ENCODE measurements at regions not wholly inside any gene's neighbourhood (a gene's known extent, or its start where the extent isn't known, plus 50 kb on each side); places are given as distances from the start of the nearest gene placed in this dataset.

GRCh38 chr2:195413944-195414343 lies 243.1 kb upstream of the SLC39A10 start:
- Histone ChIP-seq H3K36me3 (no peaks in the 10 kb centered on the region), H3K27me3 (no peaks in the 10 kb centered on the region), H3K9me3 (no peaks in the 10 kb centered on the region), H3K4me1 (no peaks in the 10 kb centered on the region), H3K4me3 (no peak overlapping the region), H3K27ac (no peak overlapping the region)
- no peak for DNase-seq
- TF ChIP-seq CTCF (IDR thresholded peaks at IDR 0.05): no peak
- intact Hi-C loops (cut with DNase I; ENCODE audit: low total_unique reads): no loop called here

GRCh38 chr2:195413422-195413821 lies 243.6 kb upstream of the SLC39A10 start:
- intact Hi-C loops (cut with DNase I; ENCODE audit: low total_unique reads): no loop called here
- Histone ChIP-seq H3K27ac (no peak overlapping the region), H3K9me3 (no peaks in the 10 kb centered on the region), H3K27me3 (no peaks in the 10 kb centered on the region), H3K4me1 (no peaks in the 10 kb centered on the region), H3K36me3 (no peaks in the 10 kb centered on the region), H3K4me3 (no peak overlapping the region)
- TF ChIP-seq CTCF (IDR thresholded peaks at IDR 0.05): no peak
- DNase-seq: no peak

- Histone ChIP-seq H3K36me3 (no peaks in the 10 kb centered on the region), H3K27ac (no peak overlapping the region)
Measured at GRCh38 chr2:195411219-195411687, 245.8 kb upstream of the SLC39A10 start.

GRCh38 chr2:195410074-195410671 lies 246.9 kb upstream of the SLC39A10 start:
- Histone ChIP-seq H3K4me3 (no peak overlapping the region), H3K27me3 (no peaks in the 10 kb centered on the region), H3K27ac (no peak overlapping the region), H3K4me1 (no peaks in the 10 kb centered on the region), H3K9me3 (no peaks in the 10 kb centered on the region), H3K36me3 (no peaks in the 10 kb centered on the region)
- DNase-seq: no peak
- intact Hi-C loops (cut with DNase I; ENCODE audit: low total_unique reads): no loop called here
- no peak for TF ChIP-seq CTCF (IDR thresholded peaks at IDR 0.05)

More at GRCh38 chr2:195411219-195411687, 245.8 kb upstream of the SLC39A10 start:
- Histone ChIP-seq H3K27me3 (no peaks in the 10 kb centered on the region), H3K4me3 (no peak overlapping the region), H3K9me3 (no peaks in the 10 kb centered on the region), H3K4me1 (no peaks in the 10 kb centered on the region)
- intact Hi-C loops (cut with DNase I; ENCODE audit: low total_unique reads): no loop called here
- TF ChIP-seq CTCF (IDR thresholded peaks at IDR 0.05): no peak
- DNase-seq: no peak

GRCh38 chr2:195408811-195409210 lies 248.2 kb upstream of the SLC39A10 start:
- no peak overlapping the region for H3K27ac ChIP-seq
- intact Hi-C loops (cut with DNase I; ENCODE audit: low total_unique reads): loop anchor here (10.0 kb wide), 1 partner anchor 256 kb away; no protein-coding TSS in a partner anchor
- no peaks in the 10 kb centered on the region for H3K36me3 ChIP-seq
- TF ChIP-seq CTCF (IDR thresholded peaks at IDR 0.05): no peak
- no peaks in the 10 kb centered on the region for H3K27me3 ChIP-seq
- no peaks in the 10 kb centered on the region for H3K4me1 ChIP-seq
- no peak overlapping the region for H3K4me3 ChIP-seq
- no peak for DNase-seq
- H3K9me3 ChIP-seq: no peaks in the 10 kb centered on the region

Data from tibial artery (tissue), 4 donors.